NCI-H1092 (cell line): ENCODE measurements at regions not wholly inside any gene's neighbourhood (a gene's known extent, or its start where the extent isn't known, plus 50 kb on each side); places are given as distances from the start of the nearest gene placed in this dataset.

Source experiments
- DNase-seq: peaks from one replicate; lab custom pipeline; 2025; lab: John Stamatoyannopoulos, UW

- DNase-seq = no peak
These were observed 353.8 kb upstream of the SALL3 start for GRCh38 chr18:78625847-78626246.

DNA sequence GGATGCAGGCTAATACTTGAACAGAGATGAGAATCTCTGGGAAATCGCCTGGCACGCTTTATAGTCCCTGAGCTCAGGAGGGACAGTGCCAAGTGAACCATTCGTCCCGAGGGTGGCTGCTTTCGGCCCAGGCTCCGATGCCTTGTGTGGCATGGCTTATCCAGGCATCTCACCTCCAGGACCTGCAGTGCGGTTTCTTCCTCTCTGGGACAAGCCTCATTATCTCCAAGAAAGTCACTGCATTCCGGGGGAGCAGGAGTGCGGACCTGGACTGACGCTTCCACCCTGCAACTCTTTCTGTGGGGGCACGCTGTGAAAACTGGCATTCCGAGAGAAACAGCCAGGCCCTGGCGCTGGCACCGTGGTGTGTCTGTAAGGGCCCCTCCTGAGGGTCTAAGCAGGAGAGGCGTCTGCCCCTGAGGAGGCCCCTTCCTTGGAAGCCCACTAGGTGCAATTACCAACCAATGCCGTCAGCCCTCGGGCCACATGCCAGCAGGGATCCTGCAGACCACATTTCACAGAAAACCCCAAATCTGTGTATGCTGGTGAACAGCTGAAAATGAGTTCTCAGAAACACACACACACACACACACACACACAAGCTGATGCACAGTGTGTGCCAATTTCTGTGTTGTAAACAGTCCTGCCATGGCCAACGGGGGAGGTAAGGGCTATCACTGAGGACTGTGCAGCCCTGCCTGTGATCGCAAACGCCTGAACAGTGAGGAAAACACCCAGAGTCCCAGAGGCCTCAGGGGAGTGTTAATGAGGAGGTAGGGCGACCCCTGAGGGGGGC lies 351.9 kb upstream of the SALL3 start:
- no peak for DNase-seq

DNA sequence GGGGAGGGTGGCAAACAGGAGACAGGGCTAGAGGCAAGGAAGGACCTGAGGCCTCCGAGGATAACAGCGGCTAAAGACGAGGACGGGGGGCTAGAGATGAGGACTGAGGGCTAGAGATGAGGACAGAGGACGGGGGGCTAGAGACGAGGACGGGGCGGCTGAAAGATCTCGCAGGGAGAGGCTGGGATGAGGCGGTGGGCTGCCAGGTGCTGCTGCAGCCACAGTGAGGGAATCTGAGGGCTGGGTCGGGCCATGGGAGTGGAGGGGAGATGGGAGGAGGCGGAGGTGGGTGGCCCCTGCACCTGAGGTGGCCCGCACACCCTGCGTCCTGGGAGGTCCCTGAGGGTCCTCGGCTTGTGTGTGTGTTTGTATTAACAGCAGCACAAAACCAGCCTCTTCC lies 350.2 kb upstream of the SALL3 start:
- no peak for DNase-seq

DNA sequence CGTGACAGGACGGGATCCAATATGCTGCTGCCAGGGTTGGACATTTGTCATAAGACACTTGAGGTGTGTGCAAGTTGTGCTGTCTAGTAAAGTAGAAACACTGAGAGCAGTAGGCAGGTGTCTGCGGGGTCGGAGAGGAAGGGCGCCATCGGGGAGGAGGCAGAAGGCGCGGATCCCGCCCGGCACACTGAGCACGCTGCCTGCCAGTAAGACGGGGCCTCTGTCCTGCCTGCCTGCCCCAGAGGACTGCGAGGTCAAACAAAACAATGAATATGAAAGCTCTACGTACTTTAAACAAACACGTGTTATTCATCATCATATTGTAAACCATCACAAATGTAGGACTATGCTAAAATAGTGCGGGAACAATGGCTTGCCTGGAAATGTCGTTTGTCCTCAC lies 349.3 kb upstream of the SALL3 start:
- DNase-seq = no peak

DNA sequence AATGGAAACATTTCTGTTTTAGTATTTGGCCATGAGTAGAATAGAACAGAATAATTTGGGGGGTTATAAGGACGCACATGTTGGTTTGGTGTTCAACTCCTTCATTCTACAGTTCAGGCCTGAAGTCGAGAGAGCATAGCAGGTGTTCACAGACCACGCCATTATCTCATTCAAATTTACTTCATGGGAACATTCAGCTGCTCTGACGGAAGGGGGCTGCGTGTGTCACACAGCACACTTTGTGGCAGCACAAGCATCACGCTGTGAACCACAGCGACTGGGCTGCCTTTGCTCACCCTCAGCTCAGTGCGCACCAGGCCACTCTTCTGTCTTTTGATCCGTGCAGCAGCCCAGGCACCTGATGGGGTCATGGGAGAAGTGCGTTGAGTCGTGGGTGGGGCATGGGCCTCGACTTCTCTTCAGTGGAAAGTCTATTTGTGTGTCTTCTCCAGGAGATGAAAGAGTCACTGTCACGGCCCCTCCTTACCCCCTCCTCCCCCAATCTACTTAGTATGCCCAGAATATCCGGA lies 348.6 kb upstream of the SALL3 start:
- DNase-seq = no peak

- DNase-seq = no peak
These were observed 347.5 kb upstream of the SALL3 start for GRCh38 chr18:78632111-78632541.

GRCh38 chr18:78634061-78634696 lies 345.4 kb upstream of the SALL3 start:
- no peak for DNase-seq

DNA sequence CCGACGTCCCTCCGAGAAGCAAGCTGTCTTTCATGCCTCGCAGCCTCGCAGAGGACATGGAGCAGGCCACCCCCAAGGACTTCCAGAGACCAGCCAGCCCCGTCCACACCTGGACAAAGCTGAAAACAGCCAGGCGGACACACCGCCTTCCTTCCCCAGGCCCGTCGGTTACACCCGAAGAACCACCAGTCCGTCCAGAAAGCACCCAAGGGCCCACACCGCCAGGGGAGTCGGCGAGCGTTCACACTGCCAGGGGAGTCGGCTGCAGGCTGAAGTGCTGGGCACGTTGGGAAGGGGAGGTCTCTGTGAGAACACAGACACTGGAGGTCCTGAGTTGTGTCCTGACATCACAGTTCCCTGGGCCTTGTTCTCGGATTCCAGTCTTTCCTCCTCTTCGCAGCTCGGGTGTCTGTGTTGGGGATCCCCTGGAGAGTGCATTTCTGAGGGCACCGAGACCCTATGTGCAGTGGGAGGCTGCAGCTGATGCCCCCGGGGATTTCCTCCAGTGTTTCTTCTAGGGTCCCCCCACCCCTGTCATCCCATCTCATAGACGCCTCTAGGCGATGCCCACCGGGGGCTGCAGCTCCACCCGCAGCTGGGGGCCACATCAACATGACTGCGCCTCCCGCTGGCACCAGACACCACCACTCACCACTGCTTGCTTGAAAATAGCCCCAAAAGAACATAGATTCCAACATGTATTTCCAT lies 344.4 kb upstream of the SALL3 start:
- DNase-seq = no peak

GRCh38 chr18:78636260-78636659 lies 343.4 kb upstream of the SALL3 start:
- DNase-seq = no peak

DNA sequence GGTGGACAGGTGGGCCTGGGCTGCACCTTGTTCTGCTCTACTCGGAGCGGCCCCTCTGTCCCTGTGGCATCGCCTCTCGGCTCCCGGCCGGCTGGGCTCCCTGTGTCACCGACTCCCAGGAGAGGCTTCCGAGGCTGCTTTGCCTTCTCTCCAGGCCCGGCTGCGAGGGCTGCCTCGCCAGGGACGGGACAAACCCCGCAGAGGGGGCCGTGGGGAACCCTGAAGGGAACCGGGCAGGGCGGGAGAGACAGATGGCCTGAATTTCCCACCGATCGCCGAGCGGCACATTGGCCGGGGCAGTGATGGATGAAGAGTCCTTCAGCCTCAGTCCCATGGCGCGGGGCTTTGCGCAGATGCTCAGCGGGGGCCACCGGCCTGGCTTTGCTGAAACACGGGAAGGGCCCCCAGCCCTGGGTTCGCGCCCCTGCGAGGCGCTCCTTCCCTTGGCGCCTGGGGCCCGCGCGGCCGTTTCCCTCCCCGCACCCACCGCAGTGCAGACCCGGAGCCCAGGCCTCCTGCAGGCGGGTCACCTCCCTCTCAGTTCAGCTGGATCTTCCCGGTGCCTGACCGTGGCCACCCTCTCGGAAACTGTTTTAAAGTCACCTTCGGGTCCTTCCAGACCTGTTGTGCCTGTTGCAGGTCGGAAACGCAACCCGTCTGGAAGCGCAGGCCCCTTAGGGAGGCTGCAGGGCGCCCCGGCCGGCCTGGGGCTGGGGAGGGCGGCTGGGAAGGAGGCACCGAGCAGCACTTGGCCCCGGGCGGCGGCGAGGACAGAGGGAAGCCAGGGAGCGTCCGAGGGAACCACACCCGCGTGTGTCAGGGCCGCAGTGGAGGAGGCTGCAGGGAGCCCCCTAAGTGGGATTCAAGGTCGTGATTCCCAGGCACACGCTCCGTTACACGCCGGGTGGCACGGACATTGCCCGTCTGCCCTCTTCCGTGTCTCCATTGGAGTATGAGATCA lies 341.9 kb upstream of the SALL3 start:
- no peak for DNase-seq

DNA sequence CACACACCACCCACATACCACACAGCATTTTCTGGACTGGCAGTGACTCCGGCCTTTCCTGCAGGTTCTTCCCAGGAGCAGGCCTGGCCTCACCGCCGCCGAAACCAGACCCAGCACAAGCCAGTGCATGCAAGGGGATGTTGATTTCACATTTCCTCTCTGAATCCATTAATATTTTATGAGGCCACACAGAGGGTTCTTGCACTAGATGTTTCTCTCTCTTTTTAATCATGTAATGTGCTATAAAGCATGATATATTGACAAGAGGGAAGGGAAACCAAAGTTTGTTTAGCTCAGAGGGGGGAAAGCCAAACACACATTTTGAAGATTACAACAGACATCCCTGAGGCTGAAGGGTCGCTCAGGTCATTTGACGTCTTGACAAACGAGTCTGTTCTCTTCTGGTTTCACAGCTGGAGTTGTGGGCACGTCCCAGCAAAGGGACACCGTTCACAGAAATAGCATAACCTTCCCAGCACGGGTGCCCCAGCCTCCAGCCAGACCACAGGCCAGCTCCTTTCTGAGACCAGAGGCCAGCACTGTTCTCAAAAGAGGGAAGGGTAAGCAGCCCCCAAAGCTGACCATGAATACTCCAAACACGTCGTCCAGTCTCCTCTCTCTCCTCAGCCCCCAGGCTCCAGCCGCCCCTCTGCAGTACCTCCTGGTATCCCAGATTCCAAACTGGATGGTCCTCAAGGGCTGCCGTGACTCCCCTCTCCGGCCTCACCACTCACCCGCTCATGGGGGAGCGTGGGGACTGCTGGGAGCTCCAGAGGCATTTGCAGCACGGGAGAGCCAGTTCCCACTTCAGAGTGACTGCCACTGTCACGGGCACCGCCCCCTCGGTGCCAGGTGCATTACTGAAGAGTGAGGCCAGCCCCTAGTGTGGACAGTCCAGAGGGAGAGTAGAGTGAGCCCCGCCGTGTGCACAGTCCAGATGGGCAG lies 340.3 kb upstream of the SALL3 start:
- no peak for DNase-seq

DNA sequence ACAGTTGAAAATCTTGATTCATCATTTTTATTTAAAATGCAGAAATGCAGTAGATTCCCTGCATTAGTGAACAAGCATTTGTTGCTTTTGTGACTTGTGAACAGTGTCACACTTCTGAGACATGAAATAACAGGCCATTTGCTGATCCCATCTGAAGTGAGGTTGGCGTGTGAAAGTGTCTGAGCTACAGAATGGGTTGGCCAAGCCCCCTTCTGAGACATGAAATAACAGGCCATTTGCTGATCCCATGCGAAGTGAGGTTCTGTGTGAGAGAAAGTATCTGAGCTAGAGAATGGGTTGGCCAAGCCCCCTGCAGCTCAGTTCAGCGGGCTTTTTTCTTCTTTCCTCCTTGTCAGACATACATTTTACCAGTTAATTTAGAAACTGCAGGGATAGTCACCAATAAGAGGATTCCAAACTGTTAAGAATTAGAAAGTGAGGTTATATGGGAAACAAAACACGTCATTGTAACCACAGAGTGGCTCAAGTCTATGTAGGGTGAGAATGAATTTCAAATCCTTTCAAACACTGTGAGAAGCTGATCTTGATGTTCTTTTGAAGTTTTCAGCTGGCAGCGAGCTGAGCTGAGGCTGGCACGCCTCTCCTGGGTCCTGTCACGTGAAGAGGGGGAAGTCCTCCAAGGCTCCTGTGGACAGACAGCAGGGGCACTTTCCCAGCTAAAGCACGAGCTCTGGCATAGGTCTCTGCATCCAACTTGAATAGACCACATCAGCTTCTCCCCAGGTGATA lies 339.2 kb upstream of the SALL3 start:
- DNase-seq = no peak

DNA sequence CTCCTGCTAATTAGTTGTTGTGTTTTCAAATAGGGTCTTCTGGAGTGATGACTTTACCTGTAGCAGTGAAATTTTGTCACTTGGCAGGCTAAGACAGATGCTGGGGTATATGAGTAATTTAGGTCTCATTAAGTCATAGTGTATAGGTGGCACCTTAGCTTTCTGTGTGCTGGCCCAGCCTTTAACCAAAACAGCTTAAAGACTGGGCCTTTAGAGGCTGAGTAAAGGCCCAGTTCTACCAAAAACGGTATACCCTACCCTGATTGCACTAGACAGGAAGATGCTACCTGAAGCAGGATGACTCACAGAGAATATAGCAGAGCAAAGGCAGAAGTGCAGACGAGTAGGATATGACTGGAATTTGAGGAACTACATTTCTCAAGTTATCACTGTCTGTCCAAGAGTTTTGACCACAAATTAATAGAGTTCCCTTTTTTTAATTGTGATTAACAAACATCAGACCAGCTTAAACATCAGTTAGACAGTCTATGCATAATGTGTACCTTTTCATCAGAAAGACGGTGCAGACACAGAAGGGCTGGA lies 337.9 kb upstream of the SALL3 start:
- DNase-seq = no peak

DNA sequence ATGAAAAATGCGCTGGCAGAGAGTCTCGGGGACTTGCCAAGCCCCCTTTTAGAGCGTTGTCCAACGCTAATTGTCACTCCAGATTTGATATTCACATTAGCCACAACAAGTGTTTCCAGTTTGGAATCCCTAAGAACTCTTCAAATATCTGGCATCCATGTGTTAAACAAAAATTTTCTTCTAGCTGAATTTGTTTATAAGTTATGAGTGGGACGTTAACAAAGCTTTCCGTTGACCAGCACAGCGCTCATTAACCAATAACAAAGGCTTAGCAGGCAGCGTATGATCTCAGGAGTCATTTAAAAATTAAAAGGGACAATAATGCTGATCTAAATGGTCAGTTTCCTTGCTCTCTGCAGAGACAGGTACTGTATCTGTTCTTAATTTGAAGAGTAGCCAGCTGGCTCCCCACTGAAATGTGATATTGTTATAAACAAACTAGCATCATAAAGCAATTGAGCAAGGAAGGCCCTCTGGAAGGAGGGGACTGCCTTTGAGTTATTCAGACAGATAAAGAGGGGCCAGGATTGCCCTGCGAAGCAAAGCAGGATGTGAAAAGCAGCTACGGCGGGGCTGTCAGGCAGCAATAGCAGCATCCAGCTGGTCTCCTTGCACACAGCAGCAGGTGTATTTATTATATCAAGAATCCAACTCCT lies 337.2 kb upstream of the SALL3 start:
- peak; percentile 70 for DNase-seq

DNA sequence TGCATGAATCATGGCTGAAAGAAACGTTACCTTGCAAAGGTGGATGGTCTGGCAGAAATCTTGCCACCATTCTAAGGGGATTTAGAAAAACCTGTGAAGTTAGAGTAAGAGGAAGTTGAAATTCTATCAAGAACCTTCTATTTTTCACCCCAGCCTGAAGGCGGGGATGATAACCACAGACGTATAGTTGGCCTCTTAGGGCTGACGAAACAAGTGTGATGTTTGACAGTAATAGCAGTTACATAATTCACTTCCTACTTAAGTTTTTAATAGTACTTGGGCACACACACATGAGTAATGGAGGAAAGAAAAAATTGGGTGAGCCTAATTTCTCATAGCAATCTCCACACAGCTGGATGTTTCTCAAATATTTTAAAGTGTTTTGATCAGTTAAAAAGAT lies 336.6 kb upstream of the SALL3 start:
- no peak for DNase-seq

- no peak for DNase-seq
These were observed 335.6 kb upstream of the SALL3 start for GRCh38 chr18:78643981-78644380.

DNA sequence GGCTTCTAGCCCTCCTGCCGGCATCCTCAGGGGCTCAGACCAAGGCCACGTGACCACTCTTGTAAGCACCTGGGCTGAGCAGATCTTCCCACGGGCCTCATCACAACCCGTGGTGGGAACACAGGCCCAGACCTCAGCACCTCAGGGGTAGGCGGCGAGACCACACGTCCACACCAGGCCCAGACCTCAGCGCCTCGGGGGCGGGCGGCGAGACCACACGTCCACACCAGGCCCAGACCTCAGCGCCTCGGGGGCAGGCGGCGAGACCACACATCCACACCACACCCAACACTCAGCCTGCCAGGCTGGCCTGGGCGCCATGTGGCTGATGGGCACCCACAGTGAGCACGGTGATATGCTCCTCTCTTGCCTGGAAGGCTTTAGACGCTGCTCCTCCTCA lies 334.4 kb upstream of the SALL3 start:
- no peak for DNase-seq

- no peak for DNase-seq
These were observed 332.6 kb upstream of the SALL3 start for GRCh38 chr18:78647018-78647417.

DNA sequence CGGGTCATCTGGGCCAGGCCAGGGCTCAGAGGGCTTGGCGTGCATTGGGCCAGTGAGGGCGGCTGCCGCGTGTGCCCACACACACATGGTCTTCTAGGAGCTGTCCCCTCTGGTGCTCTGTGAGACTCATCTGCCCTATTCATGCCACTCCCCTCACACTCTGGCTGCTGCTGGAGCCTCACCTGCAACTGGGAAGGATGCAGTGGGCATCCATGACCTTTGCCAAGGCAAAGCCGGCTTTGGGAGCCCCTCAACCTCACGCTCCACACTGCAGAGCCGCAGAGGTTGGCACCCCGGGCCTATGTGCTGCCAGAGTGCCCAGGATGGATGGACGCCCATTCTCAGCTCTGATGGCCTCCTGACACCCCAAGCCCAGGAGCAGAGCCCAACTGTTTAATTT lies 330.2 kb upstream of the SALL3 start:
- no peak for DNase-seq
